ENCODE measurements at regions not wholly inside any gene's neighbourhood (a gene's known extent, or its start where the extent isn't known, plus 50 kb on each side); places are given as distances from the start of the nearest gene placed in this dataset.

GRCh38 chr18:45549290-45549689 is 66.0 kb upstream of the SLC14A2 start:
- BruUV-seq (replicated peaks) = no TSS peak
- POLR2A ChIA-PET = no interaction called here
- no peak for TF ChIP-seq JUND (IDR thresholded peaks at IDR 0.05)
- no peak for TF ChIP-seq CTCF (IDR thresholded peaks at IDR 0.05 in 2 of 3, conservative IDR thresholded peaks at IDR 0.05 in 1 of 3; ENCODE audit: borderline replicate concordance in 1 of 3, insufficient read depth in 1 of 3, low read depth in 2 of 3, low read length in 2 of 3)
- no peak for TF ChIP-seq ELF1 (IDR thresholded peaks at IDR 0.05; ENCODE audit: borderline replicate concordance, low read depth)
- TF ChIP-seq ATF3 (IDR thresholded peaks at IDR 0.05) = no peak
- no peak for TF ChIP-seq CBX3 (IDR thresholded peaks at IDR 0.05; ENCODE audit: low read depth)
- no peak for TF ChIP-seq TCF7L2 (IDR thresholded peaks at IDR 0.05; ENCODE audit: borderline replicate concordance, extremely low read depth, insufficient read depth, insufficient read length)
- TF ChIP-seq ZFX (IDR thresholded peaks at IDR 0.05) = no peak
- no peak for TF ChIP-seq SIN3A (IDR thresholded peaks at IDR 0.05; ENCODE audit: low read depth)
- no peak for TF ChIP-seq REST (IDR thresholded peaks at IDR 0.05; ENCODE audit: low read depth)
- no peak for TF ChIP-seq POLR2A (IDR thresholded peaks at IDR 0.05; ENCODE audit: borderline replicate concordance, extremely low read depth, insufficient read depth, insufficient read length)
- no peak for TF ChIP-seq SP1 (IDR thresholded peaks at IDR 0.05; ENCODE audit: low read depth)
- no peak for TF ChIP-seq ZBTB33 (IDR thresholded peaks at IDR 0.05; ENCODE audit: extremely low read depth, insufficient replicate concordance, low read length)
- TF ChIP-seq FOSL1 (IDR thresholded peaks at IDR 0.05; ENCODE audit: low read depth) = no peak
- no peak for TF ChIP-seq YY1 (IDR thresholded peaks at IDR 0.05; ENCODE audit: extremely low read depth, insufficient replicate concordance, low read depth, low read length)
- TF ChIP-seq SRF (IDR thresholded peaks at IDR 0.05; ENCODE audit: low read depth) = no peak
- TF ChIP-seq ZNF274 (IDR thresholded peaks at IDR 0.05; ENCODE audit: low read depth, low read length) = no peak
- no peak for TF ChIP-seq RAD21 (IDR thresholded peaks at IDR 0.05; ENCODE audit: low read depth)
- no peak for TF ChIP-seq EZH2 (IDR thresholded peaks at IDR 0.05)
- no peaks in the 10 kb centered on the region for H3K9me2 ChIP-seq (ENCODE audit: insufficient read depth)
- intact Hi-C loops (cut with micrococcal nuclease) = no loop called here
- peaks cover 37% of the 10 kb centered on the region for H3K27me3 ChIP-seq (ENCODE audit: insufficient read depth, low read length)
- CTCF ChIA-PET = no interaction called here
- H4K20me1 ChIP-seq (ENCODE audit: insufficient read depth) = no peaks in the 10 kb centered on the region
- no peak overlapping the region for H3K27ac ChIP-seq (ENCODE audit: low read depth, low read length)
- no peaks in the 10 kb centered on the region for H3K4me1 ChIP-seq (ENCODE audit: control insufficient read depth in 1 of 2, insufficient read depth in 2 of 2, low read length in 2 of 2)
- no peaks in the 10 kb centered on the region for H3K79me2 ChIP-seq (ENCODE audit: insufficient read depth, low read length)
- no peak overlapping the region for H3K4me2 ChIP-seq (ENCODE audit: low read length)
- DNase-seq (ENCODE audit: low read depth, low spot score) = no peak
- no peak for ATAC-seq
- H3K4me3 ChIP-seq (replicated peaks in 1 of 2; ENCODE audit: low read depth in 1 of 2, low read length in 2 of 2) = no peak overlapping the region
- no peaks in the 10 kb centered on the region for H3K36me3 ChIP-seq (ENCODE audit: control insufficient read depth in 1 of 2, insufficient read depth in 2 of 2, low read length in 2 of 2)
- H2AFZ ChIP-seq (ENCODE audit: low read depth, low read length, poor library complexity, severe bottlenecking) = no peak overlapping the region
- H3K9me3 ChIP-seq (ENCODE audit: control insufficient read depth in 1 of 2, insufficient read depth in 1 of 2, low read depth in 1 of 2, low read length in 2 of 2) = no peaks in the 10 kb centered on the region
- RAD21 ChIA-PET (ENCODE audit: low non-redundant PET in 1 of 2, low total read pairs in 2 of 2, uncharacterized antibody in 2 of 2, unreplicated experiment in 2 of 2) = no interaction called here
- H3K9ac ChIP-seq (ENCODE audit: low read length) = no peak overlapping the region
